ENCODE measurements at regions not wholly inside any gene's neighbourhood (a gene's known extent, or its start where the extent isn't known, plus 50 kb on each side); places are given as distances from the start of the nearest gene placed in this dataset.
"Not testable (repeated sequence)": the region's sequence is repeated elsewhere in the genome, so short reads cannot be mapped to it uniquely, and the experiment has no call there.

DNA sequence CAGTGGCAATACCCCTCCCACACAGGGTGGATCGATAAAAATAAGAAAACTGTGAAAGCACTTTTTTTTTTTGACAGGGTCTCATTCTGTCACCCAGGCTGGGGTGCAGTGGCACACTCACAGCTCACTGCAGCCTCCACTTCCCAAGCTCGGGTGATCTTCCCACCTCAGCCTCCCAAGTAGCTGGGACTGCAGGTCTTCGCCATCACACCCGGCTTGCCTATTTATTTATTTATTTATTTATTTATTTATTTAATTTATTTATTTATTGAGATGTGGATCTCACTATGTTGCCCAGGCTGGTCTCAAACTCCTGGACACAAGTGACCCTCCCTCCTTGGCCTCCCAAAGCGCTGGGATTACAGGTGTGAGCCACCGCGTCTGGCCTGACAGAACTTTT lies 68.0 kb upstream of the PPP1R26 start:
- TF ChIP-seq CBX8 (IDR thresholded peaks at IDR 0.05); NFE2L2 (conservative IDR thresholded peaks at IDR 0.05; ENCODE audit: low read length): not testable (repeated sequence)
- TF ChIP-seq, protein P1, sequence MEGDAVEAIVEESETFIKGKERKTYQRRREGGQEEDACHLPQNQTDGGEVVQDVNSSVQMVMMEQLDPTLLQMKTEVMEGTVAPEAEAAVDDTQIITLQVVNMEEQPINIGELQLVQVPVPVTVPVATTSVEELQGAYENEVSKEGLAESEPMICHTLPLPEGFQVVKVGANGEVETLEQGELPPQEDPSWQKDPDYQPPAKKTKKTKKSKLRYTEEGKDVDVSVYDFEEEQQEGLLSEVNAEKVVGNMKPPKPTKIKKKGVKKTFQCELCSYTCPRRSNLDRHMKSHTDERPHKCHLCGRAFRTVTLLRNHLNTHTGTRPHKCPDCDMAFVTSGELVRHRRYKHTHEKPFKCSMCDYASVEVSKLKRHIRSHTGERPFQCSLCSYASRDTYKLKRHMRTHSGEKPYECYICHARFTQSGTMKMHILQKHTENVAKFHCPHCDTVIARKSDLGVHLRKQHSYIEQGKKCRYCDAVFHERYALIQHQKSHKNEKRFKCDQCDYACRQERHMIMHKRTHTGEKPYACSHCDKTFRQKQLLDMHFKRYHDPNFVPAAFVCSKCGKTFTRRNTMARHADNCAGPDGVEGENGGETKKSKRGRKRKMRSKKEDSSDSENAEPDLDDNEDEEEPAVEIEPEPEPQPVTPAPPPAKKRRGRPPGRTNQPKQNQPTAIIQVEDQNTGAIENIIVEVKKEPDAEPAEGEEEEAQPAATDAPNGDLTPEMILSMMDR (IDR thresholded peaks at IDR 0.05): not testable (repeated sequence)
- TF ChIP-seq, protein P2, sequence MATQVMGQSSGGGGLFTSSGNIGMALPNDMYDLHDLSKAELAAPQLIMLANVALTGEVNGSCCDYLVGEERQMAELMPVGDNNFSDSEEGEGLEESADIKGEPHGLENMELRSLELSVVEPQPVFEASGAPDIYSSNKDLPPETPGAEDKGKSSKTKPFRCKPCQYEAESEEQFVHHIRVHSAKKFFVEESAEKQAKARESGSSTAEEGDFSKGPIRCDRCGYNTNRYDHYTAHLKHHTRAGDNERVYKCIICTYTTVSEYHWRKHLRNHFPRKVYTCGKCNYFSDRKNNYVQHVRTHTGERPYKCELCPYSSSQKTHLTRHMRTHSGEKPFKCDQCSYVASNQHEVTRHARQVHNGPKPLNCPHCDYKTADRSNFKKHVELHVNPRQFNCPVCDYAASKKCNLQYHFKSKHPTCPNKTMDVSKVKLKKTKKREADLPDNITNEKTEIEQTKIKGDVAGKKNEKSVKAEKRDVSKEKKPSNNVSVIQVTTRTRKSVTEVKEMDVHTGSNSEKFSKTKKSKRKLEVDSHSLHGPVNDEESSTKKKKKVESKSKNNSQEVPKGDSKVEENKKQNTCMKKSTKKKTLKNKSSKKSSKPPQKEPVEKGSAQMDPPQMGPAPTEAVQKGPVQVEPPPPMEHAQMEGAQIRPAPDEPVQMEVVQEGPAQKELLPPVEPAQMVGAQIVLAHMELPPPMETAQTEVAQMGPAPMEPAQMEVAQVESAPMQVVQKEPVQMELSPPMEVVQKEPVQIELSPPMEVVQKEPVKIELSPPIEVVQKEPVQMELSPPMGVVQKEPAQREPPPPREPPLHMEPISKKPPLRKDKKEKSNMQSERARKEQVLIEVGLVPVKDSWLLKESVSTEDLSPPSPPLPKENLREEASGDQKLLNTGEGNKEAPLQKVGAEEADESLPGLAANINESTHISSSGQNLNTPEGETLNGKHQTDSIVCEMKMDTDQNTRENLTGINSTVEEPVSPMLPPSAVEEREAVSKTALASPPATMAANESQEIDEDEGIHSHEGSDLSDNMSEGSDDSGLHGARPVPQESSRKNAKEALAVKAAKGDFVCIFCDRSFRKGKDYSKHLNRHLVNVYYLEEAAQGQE (IDR thresholded peaks at IDR 0.05): not testable (repeated sequence)

All from A549 (cell line).